Liver (tissue), 8 donors: ENCODE measurements at regions not wholly inside any gene's neighbourhood (a gene's known extent, or its start where the extent isn't known, plus 50 kb on each side); places are given as distances from the start of the nearest gene placed in this dataset.

Experiments
- DNase-seq: peaks from one replicate; pipeline ENCODE4 v3.0.0-alpha.2; 2017; ENCODE audit warnings: low spot score
- H3K27ac ChIP-seq, 2 donors: one replicate each; pipeline ENCODE4 v1.7.0; 2013; ENCODE audit warnings: inconsistent platforms in 2 of 2, low read length in 2 of 2, control low read depth in 1 of 2, low read depth in 1 of 2, mild to moderate bottlenecking in 1 of 2
- H3K27me3 ChIP-seq, 4 donors: one replicate each; pipeline versions ENCODE4 v1.6.1 to v1.7.0; 2013; ENCODE audit warnings: low read length in 3 of 4, inconsistent platforms in 1 of 4, mild to moderate bottlenecking in 1 of 4, moderate library complexity in 1 of 4; ENCODE audit not compliant: control insufficient read depth in 4 of 4, insufficient read depth in 4 of 4
- H3K36me3 ChIP-seq, 4 donors: one replicate each; pipeline versions ENCODE4 v1.6.1 to v1.7.0; 2013; ENCODE audit warnings: low read length in 3 of 4, mild to moderate bottlenecking in 3 of 4, low read depth in 1 of 4, moderate library complexity in 1 of 4; ENCODE audit not compliant: control insufficient read depth in 4 of 4, insufficient read depth in 3 of 4
- H3K4me1 ChIP-seq, 4 donors: one replicate each; pipeline versions ENCODE4 v1.6.1 to v1.7.0; 2013; ENCODE audit warnings: low read length in 3 of 4, mild to moderate bottlenecking in 3 of 4, moderate library complexity in 1 of 4; ENCODE audit not compliant: control insufficient read depth in 4 of 4, insufficient read depth in 4 of 4
- H3K4me3 ChIP-seq, 3 donors: one replicate each; pipeline versions ENCODE4 v1.6.1 to v1.7.0; 2013; ENCODE audit warnings: low read length in 3 of 3, control low read depth in 1 of 3, low read depth in 1 of 3, mild to moderate bottlenecking in 1 of 3
- H3K9ac ChIP-seq, 2 donors: one replicate each; pipeline ENCODE4 v1.7.0; 2013; ENCODE audit warnings: low read length in 2 of 2, mild to moderate bottlenecking in 2 of 2, moderate library complexity in 2 of 2, control low read depth in 1 of 2, low read depth in 1 of 2
- H3K9me3 ChIP-seq, 4 donors: one replicate each; pipeline versions ENCODE4 v1.6.1 to v1.7.0; 2013; ENCODE audit warnings: low read length in 3 of 4; ENCODE audit not compliant: control insufficient read depth in 4 of 4
- CTCF ChIP-seq: fragments of 150-350 bp; IDR thresholded peaks from 2 replicates; pipeline ENCODE4 v1.5.1; 2017; ENCODE audit warnings: improper control_type of control experiment, low read depth, low read length; ENCODE audit not compliant: missing input control
- EGR1 ChIP-seq, 2 donors: IDR thresholded peaks; 2 replicates each; pipeline ENCODE4 v1.6.1; 2016 to 2018; ENCODE audit warnings: antibody characterized with exemption in 2 of 2, low read depth in 2 of 2
- FOXA1 ChIP-seq: IDR thresholded peaks from 2 replicates; pipeline ENCODE4 v1.6.1; 2016; ENCODE audit warnings: antibody characterized with exemption
- FOXA2 ChIP-seq: IDR thresholded peaks from 2 replicates; pipeline ENCODE4 v1.6.1; 2016; ENCODE audit warnings: antibody characterized with exemption
- GABPA ChIP-seq, 2 donors: IDR thresholded peaks in 1 of 2; conservative IDR thresholded peaks in 1 of 2; 2 replicates each; pipeline ENCODE4 v1.6.1; 2016; ENCODE audit warnings: antibody characterized with exemption in 2 of 2, mild to moderate bottlenecking in 1 of 2, moderate library complexity in 1 of 2
- HNF4A ChIP-seq, 2 donors: conservative IDR thresholded peaks; 2 replicates each; pipeline ENCODE4 v1.6.1; 2016; ENCODE audit warnings: antibody characterized with exemption in 2 of 2, mild to moderate bottlenecking in 2 of 2
- HNF4G ChIP-seq: IDR thresholded peaks from 2 replicates; pipeline ENCODE4 v1.6.1; 2016; ENCODE audit warnings: antibody characterized with exemption
- JUND ChIP-seq, 2 donors: IDR thresholded peaks; 2 replicates each; pipeline ENCODE4 v1.6.1; 2016; ENCODE audit warnings: antibody characterized with exemption in 2 of 2
- MAX ChIP-seq: IDR thresholded peaks from 2 replicates; pipeline ENCODE4 v1.6.1; 2016; ENCODE audit warnings: antibody characterized with exemption
- NR2F2 ChIP-seq: IDR thresholded peaks from 2 replicates; pipeline ENCODE4 v1.6.1; 2016; ENCODE audit warnings: antibody characterized with exemption
- RAD21 ChIP-seq, 2 donors: IDR thresholded peaks; 2 replicates each; pipeline ENCODE4 v1.6.1; 2016; ENCODE audit warnings: antibody characterized with exemption in 2 of 2, mild to moderate bottlenecking in 2 of 2
- RXRA ChIP-seq, 2 donors: IDR thresholded peaks; 2 replicates each; pipeline ENCODE4 v1.6.1; 2017 to 2018; ENCODE audit warnings: antibody characterized with exemption in 2 of 2, mild to moderate bottlenecking in 1 of 2
- SP1 ChIP-seq: IDR thresholded peaks from 2 replicates; pipeline ENCODE4 v1.6.1; 2018; ENCODE audit warnings: antibody characterized with exemption, mild to moderate bottlenecking
- TAF1 ChIP-seq: conservative IDR thresholded peaks from 2 replicates; pipeline ENCODE4 v1.6.1; 2016; ENCODE audit warnings: antibody characterized with exemption, mild to moderate bottlenecking
- YY1 ChIP-seq: IDR thresholded peaks from 2 replicates; pipeline ENCODE4 v1.6.1; 2016; ENCODE audit warnings: antibody characterized with exemption, mild to moderate bottlenecking
- ZBTB33 ChIP-seq: IDR thresholded peaks from 2 replicates; pipeline ENCODE4 v1.6.1; 2016; ENCODE audit warnings: antibody characterized with exemption
- WGBS: extraction: QIAGEN DNeasy Blood & Tissue Kit; methylation state at CpG from one replicate; pipeline ENCODE4 v1.1.7; 2013; 5-methylcytosine and 5-hydroxymethylcytosine counted together
- TF ChIP-seq, protein P1 (sequence below): IDR thresholded peaks from 2 replicates; pipeline ENCODE4 v1.6.1; 2016; ENCODE audit warnings: antibody characterized with exemption
- TF ChIP-seq, protein P2 (sequence below): IDR thresholded peaks from 2 replicates; pipeline ENCODE4 v1.6.1; 2016; ENCODE audit warnings: antibody characterized with exemption, mild to moderate bottlenecking
- donor health status: healthy.
- donor health status: healthy.
- donor health status: healthy.
- donor health status: healthy.
- donor health status: healthy.

GRCh38 chr21:20020026-20020425 lies 978.2 kb upstream of the NCAM2 start:
- no peak for DNase-seq
- H3K27me3 ChIP-seq, result no peaks in the 10 kb centered on the region
- 79% methylated on average over 6 of the region's 6 CpGs for WGBS
- TF ChIP-seq ZBTB33 (no peak), HNF4G (no peak), JUND (IDR thresholded peaks at IDR 0.05) (no peak), GABPA (IDR thresholded peaks at IDR 0.05 in 1 of 2, conservative IDR thresholded peaks at IDR 0.05 in 1 of 2) (no peak), EGR1 (IDR thresholded peaks at IDR 0.05; ENCODE audit: low read depth in 2 of 2) (no peak), FOXA1 (no peak), CTCF (no peak), RXRA (IDR thresholded peaks at IDR 0.05) (no peak), SP1 (no peak), MAX (no peak), FOXA2 (no peak), HNF4A (conservative IDR thresholded peaks at IDR 0.05) (no peak), TAF1 (no peak), NR2F2 (no peak), RAD21 (IDR thresholded peaks at IDR 0.05) (no peak), YY1 (no peak)
- TF ChIP-seq, protein P1, sequence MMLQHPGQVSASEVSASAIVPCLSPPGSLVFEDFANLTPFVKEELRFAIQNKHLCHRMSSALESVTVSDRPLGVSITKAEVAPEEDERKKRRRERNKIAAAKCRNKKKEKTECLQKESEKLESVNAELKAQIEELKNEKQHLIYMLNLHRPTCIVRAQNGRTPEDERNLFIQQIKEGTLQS, result no peak
- TF ChIP-seq, protein P2, sequence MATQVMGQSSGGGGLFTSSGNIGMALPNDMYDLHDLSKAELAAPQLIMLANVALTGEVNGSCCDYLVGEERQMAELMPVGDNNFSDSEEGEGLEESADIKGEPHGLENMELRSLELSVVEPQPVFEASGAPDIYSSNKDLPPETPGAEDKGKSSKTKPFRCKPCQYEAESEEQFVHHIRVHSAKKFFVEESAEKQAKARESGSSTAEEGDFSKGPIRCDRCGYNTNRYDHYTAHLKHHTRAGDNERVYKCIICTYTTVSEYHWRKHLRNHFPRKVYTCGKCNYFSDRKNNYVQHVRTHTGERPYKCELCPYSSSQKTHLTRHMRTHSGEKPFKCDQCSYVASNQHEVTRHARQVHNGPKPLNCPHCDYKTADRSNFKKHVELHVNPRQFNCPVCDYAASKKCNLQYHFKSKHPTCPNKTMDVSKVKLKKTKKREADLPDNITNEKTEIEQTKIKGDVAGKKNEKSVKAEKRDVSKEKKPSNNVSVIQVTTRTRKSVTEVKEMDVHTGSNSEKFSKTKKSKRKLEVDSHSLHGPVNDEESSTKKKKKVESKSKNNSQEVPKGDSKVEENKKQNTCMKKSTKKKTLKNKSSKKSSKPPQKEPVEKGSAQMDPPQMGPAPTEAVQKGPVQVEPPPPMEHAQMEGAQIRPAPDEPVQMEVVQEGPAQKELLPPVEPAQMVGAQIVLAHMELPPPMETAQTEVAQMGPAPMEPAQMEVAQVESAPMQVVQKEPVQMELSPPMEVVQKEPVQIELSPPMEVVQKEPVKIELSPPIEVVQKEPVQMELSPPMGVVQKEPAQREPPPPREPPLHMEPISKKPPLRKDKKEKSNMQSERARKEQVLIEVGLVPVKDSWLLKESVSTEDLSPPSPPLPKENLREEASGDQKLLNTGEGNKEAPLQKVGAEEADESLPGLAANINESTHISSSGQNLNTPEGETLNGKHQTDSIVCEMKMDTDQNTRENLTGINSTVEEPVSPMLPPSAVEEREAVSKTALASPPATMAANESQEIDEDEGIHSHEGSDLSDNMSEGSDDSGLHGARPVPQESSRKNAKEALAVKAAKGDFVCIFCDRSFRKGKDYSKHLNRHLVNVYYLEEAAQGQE, result no peak
- H3K4me3 ChIP-seq, result no peak overlapping the region
- H3K27ac ChIP-seq, result no peak overlapping the region
- H3K4me1 ChIP-seq, result no peaks in the 10 kb centered on the region
- no peaks in the 10 kb centered on the region for H3K36me3 ChIP-seq
- no peak overlapping the region for H3K9ac ChIP-seq
- no peaks in the 10 kb centered on the region for H3K9me3 ChIP-seq

DNA sequence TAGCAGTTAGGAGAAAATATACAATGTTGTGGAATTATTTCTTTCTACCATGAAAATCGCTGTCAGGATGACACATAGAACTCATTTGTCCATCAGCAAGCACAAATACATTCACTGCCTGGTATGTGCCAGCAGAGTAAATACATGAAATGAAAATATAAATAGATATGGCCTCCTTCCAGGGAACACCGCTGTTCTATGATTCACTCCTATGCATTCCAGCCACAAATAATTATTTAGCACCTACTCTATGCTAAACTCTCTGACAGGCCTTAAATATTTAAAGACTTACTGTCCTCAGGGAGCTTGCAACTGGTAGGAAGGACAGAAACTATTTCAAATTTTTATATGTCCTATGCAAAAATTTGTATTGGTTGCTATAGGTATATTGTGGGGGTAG lies 975.0 kb upstream of the NCAM2 start:
- no peak overlapping the region for H3K4me3 ChIP-seq
- DNase-seq, result no peak
- no peak overlapping the region for H3K27ac ChIP-seq
- no peaks in the 10 kb centered on the region for H3K4me1 ChIP-seq
- H3K27me3 ChIP-seq, result no peaks in the 10 kb centered on the region
- no peak overlapping the region for H3K9ac ChIP-seq
- 76% methylated on average over 2 of the region's 2 CpGs for WGBS
- H3K9me3 ChIP-seq, result no peaks in the 10 kb centered on the region
- TF ChIP-seq HNF4A (conservative IDR thresholded peaks at IDR 0.05) (no peak), CTCF (no peak), RAD21 (IDR thresholded peaks at IDR 0.05) (no peak), MAX (no peak)
- TF ChIP-seq, protein P2, result no peak
- no peaks in the 10 kb centered on the region for H3K36me3 ChIP-seq
